ENCODE measurements at regions not wholly inside any gene's neighbourhood (a gene's known extent, or its start where the extent isn't known, plus 50 kb on each side); places are given as distances from the start of the nearest gene placed in this dataset.

DNA sequence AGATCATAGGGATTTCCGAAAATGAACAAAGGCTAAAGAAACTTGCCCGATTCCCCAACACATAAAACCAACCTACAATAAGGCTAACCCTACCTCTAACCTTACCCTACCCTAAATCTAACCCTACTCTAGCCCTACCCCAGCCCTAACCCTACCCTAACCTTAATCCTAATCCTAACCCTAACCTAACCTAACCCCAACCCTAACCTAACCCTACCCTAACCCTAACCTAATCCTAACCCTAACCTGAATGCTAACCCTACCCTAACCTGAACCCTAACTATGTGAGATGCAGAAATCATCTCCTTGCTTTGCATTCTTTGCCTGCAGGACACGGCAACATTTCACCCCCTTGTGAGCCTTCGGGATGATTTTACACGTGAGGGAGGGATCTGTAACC, 67.6 kb upstream of the SOX1 start:
- H3K27me3 ChIP-seq = no peaks in the 10 kb centered on the region
- no peak overlapping the region for H3K27ac ChIP-seq
- intact Hi-C loops (cut with DNase I) = no loop called here
- H3K4me3 ChIP-seq = no peak overlapping the region
- TF ChIP-seq, protein P1, sequence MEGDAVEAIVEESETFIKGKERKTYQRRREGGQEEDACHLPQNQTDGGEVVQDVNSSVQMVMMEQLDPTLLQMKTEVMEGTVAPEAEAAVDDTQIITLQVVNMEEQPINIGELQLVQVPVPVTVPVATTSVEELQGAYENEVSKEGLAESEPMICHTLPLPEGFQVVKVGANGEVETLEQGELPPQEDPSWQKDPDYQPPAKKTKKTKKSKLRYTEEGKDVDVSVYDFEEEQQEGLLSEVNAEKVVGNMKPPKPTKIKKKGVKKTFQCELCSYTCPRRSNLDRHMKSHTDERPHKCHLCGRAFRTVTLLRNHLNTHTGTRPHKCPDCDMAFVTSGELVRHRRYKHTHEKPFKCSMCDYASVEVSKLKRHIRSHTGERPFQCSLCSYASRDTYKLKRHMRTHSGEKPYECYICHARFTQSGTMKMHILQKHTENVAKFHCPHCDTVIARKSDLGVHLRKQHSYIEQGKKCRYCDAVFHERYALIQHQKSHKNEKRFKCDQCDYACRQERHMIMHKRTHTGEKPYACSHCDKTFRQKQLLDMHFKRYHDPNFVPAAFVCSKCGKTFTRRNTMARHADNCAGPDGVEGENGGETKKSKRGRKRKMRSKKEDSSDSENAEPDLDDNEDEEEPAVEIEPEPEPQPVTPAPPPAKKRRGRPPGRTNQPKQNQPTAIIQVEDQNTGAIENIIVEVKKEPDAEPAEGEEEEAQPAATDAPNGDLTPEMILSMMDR (IDR thresholded peaks at IDR 0.05) = no peak
- TF ChIP-seq POLR2A (IDR thresholded peaks at IDR 0.05) = no peak
- DNase-seq (no peak), ATAC-seq (no peak)
- H3K9me3 ChIP-seq = no peaks in the 10 kb centered on the region
- no peaks in the 10 kb centered on the region for H3K36me3 ChIP-seq (replicated peaks in 1 of 2; ENCODE audit: insufficient read depth in 1 of 2, low read depth in 2 of 2)
- WGBS, 2 donors = 65 to 67% methylated on average over 5 of the region's 5 CpGs
- no peaks in the 10 kb centered on the region for H3K4me1 ChIP-seq

DNA sequence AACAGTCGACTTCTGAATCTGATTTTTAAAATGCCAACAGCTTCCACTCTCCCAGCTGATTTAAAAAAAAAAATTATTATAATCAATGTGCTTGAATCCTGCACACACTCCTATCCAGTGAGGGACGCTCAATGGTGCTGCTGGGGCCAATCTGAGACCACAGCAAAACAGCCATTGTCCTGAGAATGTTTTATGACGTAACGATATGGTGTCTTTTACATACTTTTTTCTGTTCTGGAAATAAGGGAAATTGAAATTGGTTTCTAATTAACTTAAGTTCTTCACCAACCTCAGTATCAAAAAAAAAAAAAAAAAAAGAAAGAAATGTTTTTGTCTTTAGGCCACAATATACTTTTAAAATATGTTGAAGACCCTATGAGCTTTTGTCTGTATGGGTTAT, 66.1 kb upstream of the SOX1 start:
- DNase-seq = no peak
- H3K27ac ChIP-seq = no peak overlapping the region
- ATAC-seq = no peak
- intact Hi-C loops (cut with DNase I) = no loop called here
- peaks cover 0 to 8% (median 0%) of the 10 kb centered on the region in 3 donors for H3K9me3 ChIP-seq
- no peaks in the 10 kb centered on the region for H3K4me1 ChIP-seq
- no peak overlapping the region for H3K4me3 ChIP-seq
- WGBS, 2 donors = 83 to 86% methylated on average over 4 of the region's 4 CpGs
- H3K36me3 ChIP-seq (replicated peaks in 1 of 2; ENCODE audit: insufficient read depth in 1 of 2, low read depth in 2 of 2) = no peaks in the 10 kb centered on the region
- no peaks in the 10 kb centered on the region for H3K27me3 ChIP-seq
- no peak for TF ChIP-seq POLR2A (IDR thresholded peaks at IDR 0.05)
- TF ChIP-seq, protein P1 (IDR thresholded peaks at IDR 0.05) = no peak

DNA sequence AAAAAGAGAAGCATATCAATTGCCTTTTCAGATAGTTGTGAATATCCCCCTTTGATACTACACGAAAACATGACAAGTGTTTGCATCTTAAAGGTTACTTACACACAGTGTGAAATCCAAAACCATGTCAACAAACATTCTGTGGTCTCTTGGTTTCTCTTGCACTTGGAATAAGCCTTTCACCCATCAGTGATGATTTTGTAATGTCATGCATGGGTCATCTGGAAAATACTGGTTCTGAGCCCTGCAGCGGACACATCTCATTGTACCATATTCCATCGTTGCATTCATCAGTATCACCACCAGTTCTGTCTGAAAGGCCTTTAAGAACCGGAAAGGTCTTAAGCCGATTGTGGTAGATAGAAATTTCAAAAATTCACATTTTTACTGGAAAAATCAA, 65.4 kb upstream of the SOX1 start:
- H3K27ac ChIP-seq = no peak overlapping the region
- TF ChIP-seq, protein P1 (IDR thresholded peaks at IDR 0.05) = no peak
- TF ChIP-seq POLR2A (IDR thresholded peaks at IDR 0.05) = no peak
- H3K4me3 ChIP-seq = no peak overlapping the region
- no peak for DNase-seq
- no peaks in the 10 kb centered on the region for H3K36me3 ChIP-seq (replicated peaks in 1 of 2; ENCODE audit: insufficient read depth in 1 of 2, low read depth in 2 of 2)
- no peaks in the 10 kb centered on the region for H3K27me3 ChIP-seq
- peaks cover 0 to 9% (median 0%) of the 10 kb centered on the region in 3 donors for H3K9me3 ChIP-seq
- H3K4me1 ChIP-seq = no peaks in the 10 kb centered on the region
- intact Hi-C loops (cut with DNase I) = no loop called here
- ATAC-seq = no peak
- 78 to 81% methylated on average over 5 of the region's 5 CpGs for WGBS, 2 donors

DNA sequence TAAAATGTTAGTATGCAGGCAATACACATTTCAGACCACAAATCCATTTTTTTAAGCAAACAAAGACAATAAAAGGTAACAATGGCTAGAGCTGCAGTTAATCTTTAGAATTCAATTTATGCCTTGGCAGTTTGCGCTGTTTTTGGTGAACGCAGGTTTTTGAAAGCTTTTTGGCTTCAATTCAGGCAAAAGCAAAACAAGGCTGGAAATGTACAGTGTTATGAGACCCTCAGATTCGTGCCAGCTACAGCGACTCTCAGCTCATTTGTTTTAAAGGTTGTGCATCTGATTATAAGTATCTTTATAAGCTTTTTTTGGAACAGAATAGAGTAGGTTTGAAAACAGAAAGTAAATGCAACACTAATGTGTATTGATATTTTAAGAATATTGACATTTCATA, 63.6 kb upstream of the SOX1 start:
- Histone ChIP-seq H3K36me3 (replicated peaks in 1 of 2; ENCODE audit: insufficient read depth in 1 of 2, low read depth in 2 of 2) (no peaks in the 10 kb centered on the region), H3K4me1 (no peaks in the 10 kb centered on the region), H3K4me3 (no peak overlapping the region), H3K9me3 (peaks cover 0 to 9% (median 0%) of the 10 kb centered on the region in 3 donors), H3K27me3 (no peaks in the 10 kb centered on the region), H3K27ac (no peak overlapping the region)
- no peak for DNase-seq
- intact Hi-C loops (cut with DNase I) = no loop called here
- no peak for ATAC-seq
- no peak for TF ChIP-seq POLR2A (IDR thresholded peaks at IDR 0.05)
- TF ChIP-seq, protein P1 (IDR thresholded peaks at IDR 0.05) = no peak
- 71 to 77% methylated on average over 4 of the region's 4 CpGs for WGBS, 2 donors

DNA sequence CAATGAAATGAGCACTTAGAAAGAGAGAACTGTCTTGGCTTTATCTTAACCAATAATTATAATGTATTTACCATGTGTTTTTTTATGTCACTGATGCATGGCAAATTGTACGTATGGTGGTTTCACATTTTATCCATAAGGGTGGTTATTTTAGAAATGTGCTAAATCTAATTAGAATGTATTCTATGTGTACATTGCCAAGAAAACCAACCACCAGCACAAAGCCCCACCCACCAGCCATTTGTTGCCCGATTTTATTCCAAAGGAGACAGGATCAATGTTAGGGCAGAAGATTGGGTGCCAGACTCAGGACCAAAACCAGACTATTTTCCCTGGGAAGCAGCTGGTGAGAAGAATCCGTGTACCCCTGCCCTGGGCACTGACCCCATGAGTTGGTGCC, 63.0 kb upstream of the SOX1 start:
- Histone ChIP-seq H3K27me3 (no peaks in the 10 kb centered on the region), H3K9me3 (peaks cover 0 to 9% (median 0%) of the 10 kb centered on the region in 3 donors), H3K4me3 (no peak overlapping the region), H3K4me1 (no peaks in the 10 kb centered on the region), H3K36me3 (replicated peaks in 1 of 2; ENCODE audit: insufficient read depth in 1 of 2, low read depth in 2 of 2) (no peaks in the 10 kb centered on the region), H3K27ac (no peak overlapping the region)
- ATAC-seq (no peak), DNase-seq (no peak)
- TF ChIP-seq, protein P1 (IDR thresholded peaks at IDR 0.05) = no peak
- TF ChIP-seq POLR2A (IDR thresholded peaks at IDR 0.05) = no peak
- intact Hi-C loops (cut with DNase I) = no loop called here
- 53 to 64% methylated on average over 3 of the region's 3 CpGs for WGBS, 2 donors

Measured in body of pancreas (tissue), 4 donors.